DND-41 (cell line): ENCODE measurements at regions not wholly inside any gene's neighbourhood (a gene's known extent, or its start where the extent isn't known, plus 50 kb on each side); places are given as distances from the start of the nearest gene placed in this dataset.

Experiments
- ATAC-seq: fragments of 200-7000 bp; cut with Tn5 transposase; 3 replicates; pipeline ENCODE4 v1.9.1; 2021; ENCODE audit warnings: low read depth; ENCODE audit not compliant: insufficient read depth
- DNase-seq: peaks from one replicate; pipeline ENCODE4 v3.0.0-alpha.2; 2020
- H2AFZ ChIP-seq: 2 replicates; pipeline ENCODE4 v1.6.0; 2012; ENCODE audit warnings: low read depth, low read length
- H3K27ac ChIP-seq: 2 replicates; pipeline ENCODE4 v1.5.1; 2012; ENCODE audit warnings: low read length, inconsistent platforms
- H3K27me3 ChIP-seq: fragments of 200-600 bp; sonication (generic); 2 replicates; pipeline ENCODE4 v1.6.0; 2012; ENCODE audit warnings: low read length, mild to moderate bottlenecking, inconsistent platforms; ENCODE audit not compliant: insufficient read depth, poor library complexity
- H3K36me3 ChIP-seq: 2 replicates; pipeline ENCODE4 v1.5.1; 2012; ENCODE audit warnings: low read length, inconsistent platforms; ENCODE audit not compliant: insufficient read depth
- H3K4me1 ChIP-seq: 2 replicates; pipeline ENCODE4 v1.5.1; 2012; ENCODE audit warnings: mild to moderate bottlenecking, low read length; ENCODE audit not compliant: insufficient read depth
- H3K4me2 ChIP-seq: 2 replicates; pipeline ENCODE4 v1.6.0; 2012; ENCODE audit warnings: mild to moderate bottlenecking, moderate library complexity, low read length, inconsistent platforms; ENCODE audit not compliant: insufficient read depth
- H3K4me3 ChIP-seq, 2 experiments: fragments of 200-600 bp in 1 of 2; shearing (Covaris generic) in 1 of 2; 2 replicates each; pipeline ENCODE4 v1.5.1; 2012 to 2016; ENCODE audit warnings: inconsistent platforms in 2 of 2, low read length in 2 of 2, mild to moderate bottlenecking in 2 of 2, low read depth in 1 of 2, moderate library complexity in 1 of 2
- H3K79me2 ChIP-seq: 2 replicates; pipeline ENCODE4 v1.6.0; 2012; ENCODE audit warnings: low read length, inconsistent platforms; ENCODE audit not compliant: insufficient read depth
- H3K9ac ChIP-seq: 2 replicates; pipeline ENCODE4 v1.6.0; 2012; ENCODE audit warnings: low read depth, mild to moderate bottlenecking, inconsistent platforms, low read length, moderate library complexity
- H3K9me3 ChIP-seq: 2 replicates; pipeline ENCODE4 v1.5.1; 2012; ENCODE audit warnings: low read length, moderate library complexity, mild to moderate bottlenecking, inconsistent platforms; ENCODE audit not compliant: insufficient read depth, severe bottlenecking
- H4K20me1 ChIP-seq: 2 replicates; pipeline ENCODE4 v1.6.0; 2012; ENCODE audit warnings: low read length; ENCODE audit not compliant: insufficient read depth
- EZH2 ChIP-seq: IDR thresholded peaks from 3 replicates; pipeline ENCODE4 v1.6.1; 2012; ENCODE audit warnings: borderline replicate concordance, low read depth, mild to moderate bottlenecking, moderate library complexity, low read length, inconsistent platforms; ENCODE audit not compliant: severe bottlenecking
- TF ChIP-seq, protein P1 (sequence below): IDR thresholded peaks from 2 replicates; pipeline ENCODE4 v1.5.1; 2012; ENCODE audit warnings: borderline replicate concordance, low read length, moderate library complexity, mild to moderate bottlenecking; ENCODE audit not compliant: poor library complexity, severe bottlenecking; ENCODE audit errors: extremely low read depth

DNA sequence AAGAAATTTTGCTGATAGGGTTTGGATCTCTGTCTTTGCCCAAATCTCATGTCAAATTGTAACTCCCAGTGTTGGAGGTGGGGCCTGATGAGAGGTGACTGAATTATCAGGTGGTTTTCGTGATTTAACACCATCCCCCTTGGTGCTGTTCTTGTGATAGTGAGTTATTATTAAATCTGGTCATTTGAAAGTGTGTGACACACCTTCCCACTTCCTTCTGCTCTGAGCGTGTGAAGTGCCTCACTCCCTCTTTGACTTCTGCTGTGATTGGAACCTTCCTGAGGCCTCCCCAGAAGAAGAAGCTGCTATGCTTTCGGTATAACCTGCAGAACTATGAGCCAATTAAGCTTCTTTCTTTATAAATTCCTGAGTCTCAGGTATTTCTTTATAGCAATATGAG is 632.0 kb downstream of the SLITRK5 start:
- no peak for DNase-seq
- ATAC-seq = no peak
- TF ChIP-seq, protein P1, sequence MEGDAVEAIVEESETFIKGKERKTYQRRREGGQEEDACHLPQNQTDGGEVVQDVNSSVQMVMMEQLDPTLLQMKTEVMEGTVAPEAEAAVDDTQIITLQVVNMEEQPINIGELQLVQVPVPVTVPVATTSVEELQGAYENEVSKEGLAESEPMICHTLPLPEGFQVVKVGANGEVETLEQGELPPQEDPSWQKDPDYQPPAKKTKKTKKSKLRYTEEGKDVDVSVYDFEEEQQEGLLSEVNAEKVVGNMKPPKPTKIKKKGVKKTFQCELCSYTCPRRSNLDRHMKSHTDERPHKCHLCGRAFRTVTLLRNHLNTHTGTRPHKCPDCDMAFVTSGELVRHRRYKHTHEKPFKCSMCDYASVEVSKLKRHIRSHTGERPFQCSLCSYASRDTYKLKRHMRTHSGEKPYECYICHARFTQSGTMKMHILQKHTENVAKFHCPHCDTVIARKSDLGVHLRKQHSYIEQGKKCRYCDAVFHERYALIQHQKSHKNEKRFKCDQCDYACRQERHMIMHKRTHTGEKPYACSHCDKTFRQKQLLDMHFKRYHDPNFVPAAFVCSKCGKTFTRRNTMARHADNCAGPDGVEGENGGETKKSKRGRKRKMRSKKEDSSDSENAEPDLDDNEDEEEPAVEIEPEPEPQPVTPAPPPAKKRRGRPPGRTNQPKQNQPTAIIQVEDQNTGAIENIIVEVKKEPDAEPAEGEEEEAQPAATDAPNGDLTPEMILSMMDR = no peak
- TF ChIP-seq EZH2 = no peak

DNA sequence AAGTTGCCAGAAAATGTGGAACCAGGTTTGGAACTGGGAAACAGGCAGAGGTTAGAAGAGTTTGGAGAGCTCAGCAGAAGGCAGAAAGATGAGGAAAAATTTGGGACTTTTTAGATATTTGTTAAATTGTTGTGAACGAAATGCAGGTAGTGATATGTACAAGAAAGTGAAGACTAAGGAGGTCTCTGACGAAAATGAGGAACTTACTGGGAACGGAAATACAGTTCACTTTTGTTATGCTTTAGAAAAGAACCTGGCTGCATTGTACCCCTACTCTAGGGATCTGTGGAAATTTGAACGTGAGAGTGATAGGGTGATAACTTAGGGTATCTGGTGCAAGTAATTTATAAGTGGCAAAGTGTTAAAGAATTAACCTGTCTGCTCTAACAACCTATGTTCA is 632.4 kb downstream of the SLITRK5 start:
- DNase-seq = no peak
- ATAC-seq = no peak
- Histone ChIP-seq H3K4me1 (no peaks in the 10 kb centered on the region), H3K4me3 (no peak overlapping the region), H3K27ac (no peak overlapping the region), H3K27me3 (no peaks in the 10 kb centered on the region), H3K36me3 (no peaks in the 10 kb centered on the region), H3K79me2 (no peaks in the 10 kb centered on the region), H3K9me3 (no peaks in the 10 kb centered on the region), H3K9ac (no peak overlapping the region), H2AFZ (no peak overlapping the region), H3K4me2 (no peak overlapping the region), H4K20me1 (no peaks in the 10 kb centered on the region)
- no peak for TF ChIP-seq EZH2
- TF ChIP-seq, protein P1 = no peak

More for the DNA sequence above, 632.0 kb downstream of the SLITRK5 start:
- no peaks in the 10 kb centered on the region for H3K27me3 ChIP-seq
- no peaks in the 10 kb centered on the region for H3K79me2 ChIP-seq
- H3K9me3 ChIP-seq = no peaks in the 10 kb centered on the region
- no peak overlapping the region for H3K27ac ChIP-seq
- no peak overlapping the region for H3K4me3 ChIP-seq
- no peak overlapping the region for H3K9ac ChIP-seq
- H3K4me2 ChIP-seq = no peak overlapping the region
- H3K36me3 ChIP-seq = no peaks in the 10 kb centered on the region
- no peaks in the 10 kb centered on the region for H4K20me1 ChIP-seq
- H2AFZ ChIP-seq = no peak overlapping the region
- no peaks in the 10 kb centered on the region for H3K4me1 ChIP-seq

DNA sequence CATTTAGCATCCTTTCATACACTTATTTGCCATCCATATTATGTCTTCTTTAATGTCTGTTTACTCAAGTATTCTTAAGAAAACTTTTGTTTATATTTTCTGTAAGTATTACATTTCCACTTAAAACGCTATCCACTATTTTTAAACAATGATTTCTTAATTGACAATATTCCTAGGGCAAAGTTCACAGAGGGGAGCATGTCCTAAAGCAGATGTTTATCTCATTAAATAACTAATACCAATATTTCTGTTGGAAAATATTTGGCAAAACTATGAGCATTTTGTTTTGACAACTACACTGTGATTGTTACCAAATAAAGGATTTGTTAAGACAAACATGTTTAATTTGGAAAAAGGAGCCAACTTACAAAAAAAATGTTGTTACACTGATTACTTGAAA is 643.3 kb downstream of the SLITRK5 start:
- ATAC-seq (no peak), DNase-seq (no peak)
- TF ChIP-seq, protein P1 = no peak
- no peak for TF ChIP-seq EZH2
- H3K4me2 ChIP-seq = no peak overlapping the region
- no peaks in the 10 kb centered on the region for H4K20me1 ChIP-seq
- no peaks in the 10 kb centered on the region for H3K79me2 ChIP-seq
- H3K4me3 ChIP-seq = no peak overlapping the region
- H3K27ac ChIP-seq = no peak overlapping the region
- no peak overlapping the region for H3K9ac ChIP-seq
- H3K36me3 ChIP-seq = no peaks in the 10 kb centered on the region
- no peaks in the 10 kb centered on the region for H3K9me3 ChIP-seq
- H2AFZ ChIP-seq = no peak overlapping the region
- H3K4me1 ChIP-seq = no peaks in the 10 kb centered on the region
- H3K27me3 ChIP-seq = no peaks in the 10 kb centered on the region

DNA sequence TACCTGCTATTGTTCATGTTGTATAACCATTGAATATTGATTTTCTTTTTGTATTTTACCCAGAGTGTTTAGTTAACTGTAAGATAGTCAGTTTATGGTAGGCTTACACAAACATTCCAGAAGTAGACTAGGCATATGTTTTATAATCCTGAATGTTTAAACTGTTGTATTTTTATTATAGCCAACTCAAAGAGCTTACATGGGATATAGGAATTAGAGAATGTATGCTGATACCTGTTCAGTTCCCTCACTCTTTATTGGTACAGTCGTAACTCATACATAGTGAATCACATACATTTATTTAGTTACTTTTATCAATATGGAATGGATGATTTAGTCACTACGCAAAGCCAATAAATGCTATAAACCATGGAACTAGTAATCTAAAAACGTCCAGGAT is 657.9 kb downstream of the SLITRK5 start:
- no peak for DNase-seq
- no peak overlapping the region for H3K4me2 ChIP-seq
- no peaks in the 10 kb centered on the region for H3K79me2 ChIP-seq
- H3K36me3 ChIP-seq = no peaks in the 10 kb centered on the region
- no peaks in the 10 kb centered on the region for H3K4me1 ChIP-seq
- no peak overlapping the region for H3K9ac ChIP-seq
- H4K20me1 ChIP-seq = no peaks in the 10 kb centered on the region
- no peak overlapping the region for H2AFZ ChIP-seq
- H3K27me3 ChIP-seq = no peaks in the 10 kb centered on the region
- no peak overlapping the region for H3K27ac ChIP-seq
- H3K9me3 ChIP-seq = no peaks in the 10 kb centered on the region
- TF ChIP-seq EZH2 = no peak
- TF ChIP-seq, protein P1 = no peak
- H3K4me3 ChIP-seq = no peak overlapping the region
- ATAC-seq = no peak
